Fibroblast of peridontal ligament (primary cell): ENCODE measurements at regions not wholly inside any gene's neighbourhood (a gene's known extent, or its start where the extent isn't known, plus 50 kb on each side); places are given as distances from the start of the nearest gene placed in this dataset.
"Not testable (repeated sequence)": the region's sequence is repeated elsewhere in the genome, so short reads cannot be mapped to it uniquely, and the experiment has no call there.

Source experiments
- DNase-seq: peaks from one replicate; pipeline ENCODE4 v3.0.0-alpha.2; 2010; ENCODE audit errors: extremely low read depth

- DNase-seq: no peak
Observed at GRCh38 chr9:1554081-1555035, 460.8 kb upstream of the SMARCA2 start.

- not testable (repeated sequence) for DNase-seq
Observed at GRCh38 chr9:1558666-1559065, 456.5 kb upstream of the SMARCA2 start.

- DNase-seq: no peak
Observed at GRCh38 chr9:1575939-1576338, 439.2 kb upstream of the SMARCA2 start.

- DNase-seq: no peak
Observed at GRCh38 chr9:1580215-1580614, 434.9 kb upstream of the SMARCA2 start.

GRCh38 chr9:1581926-1582325 lies 433.2 kb upstream of the SMARCA2 start:
- DNase-seq: no peak

GRCh38 chr9:1591310-1591709 lies 423.8 kb upstream of the SMARCA2 start:
- no peak for DNase-seq

GRCh38 chr9:1598270-1598669 lies 416.9 kb upstream of the SMARCA2 start:
- DNase-seq: no peak

- DNase-seq: no peak
Observed at GRCh38 chr9:1599961-1600360, 415.2 kb upstream of the SMARCA2 start.

GRCh38 chr9:1604942-1605560 lies 410.1 kb upstream of the SMARCA2 start:
- DNase-seq: no peak

- no peak for DNase-seq
Observed at GRCh38 chr9:1606253-1606652, 408.9 kb upstream of the SMARCA2 start.

GRCh38 chr9:1612886-1613285 lies 402.3 kb upstream of the SMARCA2 start:
- no peak for DNase-seq

- DNase-seq: no peak
Observed at GRCh38 chr9:1617419-1617818, 397.7 kb upstream of the SMARCA2 start.

- no peak for DNase-seq
Observed at GRCh38 chr9:1619915-1620710, 395.0 kb upstream of the SMARCA2 start.

- no peak for DNase-seq
Observed at GRCh38 chr9:1637401-1637800, 377.7 kb upstream of the SMARCA2 start.

- no peak for DNase-seq
Observed at GRCh38 chr9:1639166-1639565, 376.0 kb upstream of the SMARCA2 start.

- no peak for DNase-seq
Observed at GRCh38 chr9:1647776-1648175, 367.4 kb upstream of the SMARCA2 start.

GRCh38 chr9:1653282-1653681 lies 361.9 kb upstream of the SMARCA2 start:
- DNase-seq: no peak

GRCh38 chr9:1658661-1659362 lies 356.3 kb upstream of the SMARCA2 start:
- DNase-seq: no peak

- no peak for DNase-seq
Observed at GRCh38 chr9:1659363-1659690, 355.8 kb upstream of the SMARCA2 start.

GRCh38 chr9:1668441-1668840 lies 346.7 kb upstream of the SMARCA2 start:
- no peak for DNase-seq

- no peak for DNase-seq
Observed at GRCh38 chr9:1673300-1673699, 341.8 kb upstream of the SMARCA2 start.

GRCh38 chr9:1676771-1677170 lies 338.4 kb upstream of the SMARCA2 start:
- DNase-seq: no peak
